ENCODE measurements at regions not wholly inside any gene's neighbourhood (a gene's known extent, or its start where the extent isn't known, plus 50 kb on each side); places are given as distances from the start of the nearest gene placed in this dataset.

- DNase-seq (no peak), ATAC-seq (no peak)
- intact Hi-C loops (cut with micrococcal nuclease), result no loop called here
Observed at GRCh38 chrX:15191830-15192229, 78.1 kb downstream of the ASB9 start.

- intact Hi-C loops (cut with micrococcal nuclease), result no loop called here
- ATAC-seq (no peak), DNase-seq (no peak)
Observed at GRCh38 chrX:15188039-15188438, 81.8 kb downstream of the ASB9 start.

- intact Hi-C loops (cut with micrococcal nuclease), result no loop called here
- DNase-seq (no peak), ATAC-seq (no peak)
Observed at GRCh38 chrX:15177316-15177715, 92.6 kb downstream of the ASB9 start.

- ATAC-seq (no peak), DNase-seq (no peak)
- intact Hi-C loops (cut with micrococcal nuclease), result no loop called here
Observed at GRCh38 chrX:15173411-15173810, 96.5 kb downstream of the ASB9 start.

- DNase-seq (no peak), ATAC-seq (no peak)
- intact Hi-C loops (cut with micrococcal nuclease), result no loop called here
Observed at GRCh38 chrX:15170927-15171326, 99.0 kb downstream of the ASB9 start.

- ATAC-seq (no peak), DNase-seq (no peak)
- intact Hi-C loops (cut with micrococcal nuclease), result no loop called here
Observed at GRCh38 chrX:15167826-15168225, 102.1 kb downstream of the ASB9 start.

GRCh38 chrX:15165832-15166231 is 104.1 kb downstream of the ASB9 start:
- DNase-seq (no peak), ATAC-seq (no peak)
- intact Hi-C loops (cut with micrococcal nuclease), result no loop called here

GRCh38 chrX:15163131-15163530 is 106.8 kb downstream of the ASB9 start:
- ATAC-seq, result no peak
- intact Hi-C loops (cut with micrococcal nuclease), result no loop called here

GRCh38 chrX:15160558-15161095 is 109.3 kb downstream of the ASB9 start:
- intact Hi-C loops (cut with micrococcal nuclease), result no loop called here
- no peak for ATAC-seq
- DNase-seq, result no peak

More at GRCh38 chrX:15163131-15163530, 106.8 kb downstream of the ASB9 start:
- no peak for DNase-seq

- intact Hi-C loops (cut with micrococcal nuclease), result no loop called here
Observed at GRCh38 chrX:15158736-15159406, 111.0 kb downstream of the ASB9 start.

GRCh38 chrX:15158350-15158735 is 111.5 kb downstream of the ASB9 start:
- no peak for DNase-seq
- ATAC-seq, result no peak
- intact Hi-C loops (cut with micrococcal nuclease), result no loop called here

More at GRCh38 chrX:15158736-15159406, 111.0 kb downstream of the ASB9 start:
- no peak for DNase-seq
- ATAC-seq, result no peak

GRCh38 chrX:15157624-15158023 is 112.3 kb downstream of the ASB9 start:
- ATAC-seq, result no peak
- DNase-seq, result no peak
- intact Hi-C loops (cut with micrococcal nuclease), result no loop called here

GRCh38 chrX:15151267-15152186 is 118.4 kb downstream of the ASB9 start:
- ATAC-seq, result no peak
- no peak for DNase-seq
- intact Hi-C loops (cut with micrococcal nuclease), result no loop called here

- no peak for DNase-seq
Observed at GRCh38 chrX:15150586-15150985, 119.3 kb downstream of the ASB9 start.

GRCh38 chrX:15146515-15146914 is 123.4 kb downstream of the ASB9 start:
- ATAC-seq, result no peak
- intact Hi-C loops (cut with micrococcal nuclease), result no loop called here
- no peak for DNase-seq

More at GRCh38 chrX:15150586-15150985, 119.3 kb downstream of the ASB9 start:
- intact Hi-C loops (cut with micrococcal nuclease), result no loop called here
- no peak for ATAC-seq

- DNase-seq, result no peak
- intact Hi-C loops (cut with micrococcal nuclease), result no loop called here
- ATAC-seq, result no peak
Observed at GRCh38 chrX:15143825-15144121, 126.1 kb downstream of the ASB9 start.

- intact Hi-C loops (cut with micrococcal nuclease), result no loop called here
Observed at GRCh38 chrX:15143050-15143824, 126.6 kb downstream of the ASB9 start.

GRCh38 chrX:15142084-15142715 is 127.7 kb downstream of the ASB9 start:
- intact Hi-C loops (cut with micrococcal nuclease), result no loop called here
- ATAC-seq (no peak), DNase-seq (no peak)

More at GRCh38 chrX:15143050-15143824, 126.6 kb downstream of the ASB9 start:
- no peak for ATAC-seq
- peak; percentile 33 for DNase-seq

GRCh38 chrX:15136795-15137194 is 133.1 kb downstream of the ASB9 start:
- ATAC-seq (no peak), DNase-seq (no peak)
- intact Hi-C loops (cut with micrococcal nuclease), result no loop called here

All from left ventricle myocardium superior (tissue), 1 donor.